NCI-H82 treated with DMSO at 0.1 percent for 48 hours (cell line): ENCODE measurements at regions not wholly inside any gene's neighbourhood (a gene's known extent, or its start where the extent isn't known, plus 50 kb on each side); places are given as distances from the start of the nearest gene placed in this dataset.
"Not testable (repeated sequence)": the region's sequence is repeated elsewhere in the genome, so short reads cannot be mapped to it uniquely, and the experiment has no call there.

ENCODE experiments used
- DNase-seq: peaks from one replicate; lab custom pipeline; 2025; ENCODE audit not compliant: unreplicated experiment; lab: John Stamatoyannopoulos, UW

DNA sequence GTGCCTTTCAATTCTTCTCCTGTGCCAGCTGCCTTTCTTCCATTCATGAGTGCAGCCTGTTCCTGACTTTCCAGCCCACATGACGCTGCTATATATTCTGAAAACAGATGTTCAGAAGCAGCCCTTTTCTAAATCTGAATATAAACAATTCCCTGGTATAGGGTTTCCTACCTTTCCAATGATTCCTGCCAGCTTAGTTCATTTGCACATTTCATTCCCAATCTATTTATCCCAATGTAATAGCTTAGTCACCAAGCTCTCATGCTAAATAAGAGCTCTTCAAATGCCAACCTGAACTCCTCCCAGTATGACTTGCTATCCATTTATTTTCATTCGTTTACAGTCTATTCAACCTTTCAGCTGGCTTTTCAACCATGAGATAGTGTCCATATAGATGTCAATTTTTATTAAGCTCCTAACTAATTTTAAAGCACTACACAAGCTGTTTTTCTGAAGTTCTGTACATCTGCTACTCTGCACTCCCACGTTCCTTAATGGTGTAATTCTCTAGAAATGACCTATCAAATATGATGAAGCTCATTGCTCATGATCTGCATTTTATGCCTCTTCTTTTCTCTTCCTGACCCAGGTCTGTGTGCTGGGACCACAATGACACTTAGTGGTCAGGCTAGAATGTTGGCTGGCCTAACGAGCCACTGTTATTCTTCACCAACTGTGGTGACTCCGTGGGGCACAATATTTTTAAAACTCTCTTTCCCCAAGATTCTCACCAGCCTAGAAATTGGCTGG, 605.0 kb upstream of the TBL1XR1 start:
- no peak for DNase-seq

DNA sequence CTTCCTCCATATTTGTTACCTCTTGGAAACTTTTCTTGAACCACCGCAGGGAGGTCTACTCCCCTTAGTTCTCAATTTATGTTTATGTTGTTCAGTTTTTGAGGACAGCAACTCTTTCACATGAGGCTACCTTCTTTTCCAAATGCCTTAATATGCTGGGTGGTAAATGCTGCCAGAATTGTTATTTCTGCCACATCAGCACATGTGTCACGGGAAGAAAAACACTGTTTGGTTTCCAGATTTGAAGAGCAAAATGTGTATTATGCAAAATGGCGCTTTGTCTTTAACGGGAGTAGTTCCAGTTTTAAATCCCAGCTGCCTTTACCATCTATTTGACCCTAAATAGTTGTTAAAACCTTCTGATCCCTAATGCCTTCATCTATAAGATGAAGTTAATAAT, 606.2 kb upstream of the TBL1XR1 start:
- DNase-seq = no peak

GRCh38 chr3:177804032-177804431, 606.8 kb upstream of the TBL1XR1 start:
- no peak for DNase-seq

- DNase-seq = no peak
Observed at GRCh38 chr3:177804646-177805045, 607.4 kb upstream of the TBL1XR1 start.

DNA sequence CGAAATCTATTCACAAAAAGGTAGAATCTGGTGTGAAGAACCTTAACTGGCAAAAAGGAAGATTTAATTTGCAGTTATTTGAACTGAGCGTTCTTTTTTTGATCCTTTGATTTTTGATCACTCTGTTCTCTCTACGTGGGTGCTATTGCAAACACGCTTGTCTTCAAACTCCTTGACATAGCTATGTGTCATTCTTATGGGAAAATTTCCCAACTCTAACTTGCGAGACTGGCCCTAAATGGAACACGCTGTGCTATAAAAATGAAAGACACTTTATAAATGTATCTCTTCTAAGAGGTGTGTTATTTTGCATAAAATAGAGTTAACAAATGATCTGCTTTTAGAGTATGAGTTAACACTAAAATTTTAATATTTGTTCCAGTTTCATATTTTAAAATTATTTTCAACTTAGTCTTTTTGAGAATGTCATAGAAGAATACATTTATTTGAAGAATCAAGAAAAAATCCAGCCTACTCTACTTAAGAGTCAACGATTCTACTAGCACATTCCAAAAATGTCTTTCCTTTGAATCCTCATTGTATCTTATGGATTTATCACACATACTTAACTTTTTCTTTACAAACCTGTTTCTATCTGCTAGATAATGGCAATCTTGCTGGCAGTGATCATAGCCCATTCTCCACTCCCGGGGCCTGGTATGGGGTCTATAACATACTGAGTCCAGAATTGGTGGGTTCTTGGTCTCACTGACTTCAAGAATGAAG, 610.0 kb upstream of the TBL1XR1 start:
- no peak for DNase-seq

DNA sequence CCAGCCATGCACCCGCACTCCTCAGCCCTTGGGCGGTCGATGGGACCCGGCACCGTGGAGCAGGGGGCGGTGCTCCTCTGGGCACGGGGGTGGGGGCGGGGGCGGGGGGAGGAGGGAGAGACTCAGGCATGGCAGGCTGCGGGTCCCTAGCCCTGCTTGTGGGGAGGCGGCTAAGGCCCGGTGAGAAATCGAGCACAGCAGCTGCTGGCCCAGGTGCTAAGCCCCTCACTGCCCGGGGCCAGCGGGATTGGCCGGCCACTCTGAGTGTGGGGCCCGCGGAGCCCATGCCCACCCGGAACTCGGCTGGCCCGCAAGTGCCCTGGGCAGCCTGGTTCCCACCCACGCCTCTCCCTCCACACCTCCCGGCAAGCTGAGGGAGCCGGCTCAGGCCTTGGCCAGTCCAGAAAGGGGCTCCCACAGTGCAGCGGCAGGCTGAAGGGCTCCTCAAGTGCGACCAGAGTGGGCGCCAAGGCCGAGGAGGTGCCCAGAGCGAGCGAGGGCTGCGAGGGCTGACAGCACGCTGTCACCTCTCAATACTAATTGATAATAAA, 611.7 kb upstream of the TBL1XR1 start:
- not testable (repeated sequence) for DNase-seq

DNA sequence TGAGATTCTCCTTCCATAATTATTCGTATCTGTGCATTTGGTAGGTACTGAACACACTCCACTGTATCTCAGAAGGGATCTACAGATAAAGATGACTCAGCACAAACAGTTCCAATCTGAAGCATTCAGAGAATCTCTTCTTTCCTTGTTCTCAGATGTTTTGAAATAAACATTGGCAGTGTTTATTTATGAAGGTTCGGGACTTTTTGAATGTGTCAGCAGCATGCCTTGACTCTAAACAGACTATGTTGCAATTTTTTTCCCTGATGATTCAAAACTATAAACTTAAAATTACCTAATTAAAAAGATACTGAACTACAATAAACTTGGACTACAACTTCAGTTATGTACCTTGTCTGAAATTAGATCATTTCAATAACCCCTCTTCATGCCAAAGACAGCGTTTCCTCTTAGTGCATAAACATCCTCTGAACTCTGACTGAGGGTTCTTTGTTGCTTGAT, 612.9 kb upstream of the TBL1XR1 start:
- no peak for DNase-seq

DNA sequence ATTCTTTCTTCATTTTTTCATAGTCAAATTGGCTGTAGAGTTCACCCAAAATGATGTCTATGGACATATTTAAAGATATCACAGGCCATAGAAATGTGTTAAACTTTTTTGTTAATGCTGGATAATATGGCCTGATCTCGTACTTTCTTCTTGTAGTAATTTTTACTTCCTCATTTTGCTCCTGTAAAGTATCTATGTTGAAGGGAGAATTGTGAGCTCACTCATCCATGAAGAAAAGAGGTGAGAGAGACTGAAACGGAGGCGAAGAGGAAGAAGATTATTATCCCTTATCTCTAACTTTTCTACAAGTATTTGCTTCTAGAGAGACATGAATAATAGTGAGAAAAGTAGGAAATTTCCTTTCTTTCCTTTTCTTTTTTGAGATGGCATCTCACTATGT, 613.8 kb upstream of the TBL1XR1 start:
- DNase-seq = no peak

- no peak for DNase-seq
Observed at GRCh38 chr3:177811835-177812234, 614.6 kb upstream of the TBL1XR1 start.

GRCh38 chr3:177812492-177812891, 615.2 kb upstream of the TBL1XR1 start:
- DNase-seq = no peak

DNA sequence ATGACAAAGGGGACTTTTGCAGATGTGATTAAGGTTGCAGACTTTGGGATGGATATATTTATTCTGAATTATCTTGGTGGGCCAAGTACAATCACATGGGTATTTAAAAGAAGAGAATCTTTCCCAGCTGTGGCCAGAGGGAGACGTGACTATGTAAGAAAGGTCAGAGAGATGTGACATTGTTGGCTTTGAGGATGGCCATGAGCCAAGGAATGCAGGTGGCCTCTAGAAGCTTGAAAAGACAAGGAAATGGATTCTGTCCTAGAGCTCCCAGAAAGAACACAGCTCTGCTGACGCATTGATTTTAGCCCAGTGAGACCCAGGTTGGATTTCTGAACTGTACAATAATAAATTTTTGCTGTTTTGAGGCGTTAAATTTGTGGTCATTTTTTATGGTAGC, 616.0 kb upstream of the TBL1XR1 start:
- no peak for DNase-seq

- DNase-seq = no peak
Observed at GRCh38 chr3:177816667-177817208, 619.5 kb upstream of the TBL1XR1 start.

DNA sequence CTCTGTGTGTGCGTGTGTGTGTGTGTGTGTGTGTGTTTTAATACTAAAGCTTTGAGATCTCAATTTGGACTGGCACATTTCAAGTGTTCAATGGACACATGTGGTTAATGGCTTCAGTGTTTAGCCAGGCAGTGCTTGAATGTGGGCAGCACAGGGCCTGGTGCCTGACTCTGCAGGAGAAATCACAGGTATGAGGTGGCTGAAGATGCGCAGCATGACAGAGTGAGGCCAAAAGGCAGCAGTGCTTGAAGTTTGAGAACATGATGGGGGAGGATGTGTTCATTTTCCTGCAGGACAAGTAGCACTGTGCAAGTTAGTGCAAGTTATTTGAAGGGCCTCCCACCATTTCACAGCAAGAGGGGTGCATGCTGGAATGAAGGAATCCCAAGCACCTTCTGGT, 620.5 kb upstream of the TBL1XR1 start:
- no peak for DNase-seq

DNA sequence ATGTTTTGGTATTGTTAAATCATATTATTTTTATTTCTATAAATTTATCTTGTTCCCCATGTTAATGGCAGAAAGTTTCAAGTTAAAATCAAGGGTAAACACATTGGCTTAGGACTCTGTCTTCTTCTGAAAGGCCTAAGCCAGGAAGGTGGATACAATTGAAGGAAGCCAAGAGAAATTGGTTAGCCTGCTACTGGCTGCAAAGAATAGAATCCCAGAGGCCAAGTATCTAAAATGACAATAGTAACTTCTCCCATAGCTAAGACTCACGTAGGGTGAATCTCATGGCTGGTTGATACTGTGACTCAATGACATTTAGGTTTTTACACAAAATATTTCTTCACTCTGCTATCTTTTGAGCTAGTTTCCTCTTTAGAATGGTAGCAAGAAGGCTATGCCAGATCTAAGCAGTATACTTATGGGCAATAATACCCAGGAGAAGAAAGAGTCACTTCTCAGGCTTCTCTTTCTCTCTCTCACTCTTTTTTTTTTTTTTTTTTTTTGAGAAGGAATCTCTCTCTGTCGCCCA, 621.5 kb upstream of the TBL1XR1 start:
- no peak for DNase-seq

DNA sequence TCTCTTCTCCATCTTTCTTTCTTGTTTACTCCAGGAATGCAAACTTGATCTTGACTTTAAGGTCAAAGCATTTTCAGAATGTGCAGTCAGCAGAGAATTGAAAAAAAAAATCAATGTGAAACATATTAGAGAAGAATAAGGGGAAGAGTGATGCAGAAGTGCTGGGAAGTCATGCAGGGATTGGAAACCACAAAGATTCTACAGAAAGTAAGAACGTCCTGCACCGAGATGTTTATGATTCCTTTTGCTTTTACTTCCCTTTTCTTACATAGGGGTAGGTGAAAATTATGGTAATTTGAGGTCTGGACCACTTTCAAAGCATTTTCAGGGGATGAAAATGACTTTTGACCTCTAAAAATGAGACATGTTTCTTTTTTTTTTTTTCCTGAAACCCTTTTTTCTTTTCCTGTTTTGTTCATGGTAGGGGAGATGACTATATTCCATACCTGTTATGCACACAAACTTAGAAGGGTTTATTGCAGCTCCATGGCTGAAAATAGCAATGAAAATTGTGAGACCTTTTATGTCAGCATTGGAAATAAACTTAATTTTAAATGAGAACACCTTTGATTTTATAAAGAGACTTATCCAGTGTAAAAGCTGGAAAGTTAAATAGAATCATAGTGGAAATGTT, 623.5 kb upstream of the TBL1XR1 start:
- DNase-seq = no peak

DNA sequence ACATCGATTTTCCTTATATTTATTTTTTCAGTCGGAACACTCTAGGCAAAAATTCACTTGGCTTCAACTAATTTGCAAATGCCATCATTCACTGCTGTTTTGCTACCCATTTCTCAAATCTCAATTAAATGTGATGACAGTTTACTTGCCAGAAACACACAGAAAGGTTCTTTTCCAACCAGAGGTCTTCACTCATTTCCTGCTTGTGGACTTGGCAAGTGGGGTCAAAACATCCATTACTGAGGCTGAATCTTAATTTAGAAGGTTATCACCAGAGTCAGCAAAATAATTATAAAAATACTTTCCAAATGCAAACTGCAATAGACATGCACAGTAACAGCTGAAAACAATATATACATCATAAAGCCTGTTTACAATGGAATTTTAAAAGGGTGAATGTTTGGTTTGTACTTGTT, 625.4 kb upstream of the TBL1XR1 start:
- no peak for DNase-seq

DNA sequence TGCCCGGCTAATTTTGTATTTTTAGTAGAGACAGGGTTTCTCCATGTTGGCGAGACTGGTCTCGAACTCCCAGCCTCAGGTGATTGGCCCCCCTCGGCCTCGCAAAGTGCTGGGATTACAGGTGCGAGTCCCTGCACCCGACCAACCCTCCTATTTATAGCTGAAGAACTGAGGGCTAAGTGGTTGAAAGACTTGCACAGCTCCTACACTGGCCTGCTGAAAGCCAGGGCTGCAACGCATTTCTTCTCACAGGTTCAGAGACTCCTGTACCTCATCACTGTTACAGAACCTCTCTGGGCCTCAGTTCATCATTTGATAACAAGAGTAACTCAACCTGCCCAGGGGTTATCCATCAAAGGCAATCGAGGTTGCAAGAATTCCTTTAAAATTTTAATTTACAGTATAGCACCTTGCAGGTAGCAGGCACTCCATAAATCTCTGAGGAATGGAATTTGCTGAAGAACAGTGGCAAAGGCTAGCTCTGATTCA, 626.5 kb upstream of the TBL1XR1 start:
- no peak for DNase-seq

DNA sequence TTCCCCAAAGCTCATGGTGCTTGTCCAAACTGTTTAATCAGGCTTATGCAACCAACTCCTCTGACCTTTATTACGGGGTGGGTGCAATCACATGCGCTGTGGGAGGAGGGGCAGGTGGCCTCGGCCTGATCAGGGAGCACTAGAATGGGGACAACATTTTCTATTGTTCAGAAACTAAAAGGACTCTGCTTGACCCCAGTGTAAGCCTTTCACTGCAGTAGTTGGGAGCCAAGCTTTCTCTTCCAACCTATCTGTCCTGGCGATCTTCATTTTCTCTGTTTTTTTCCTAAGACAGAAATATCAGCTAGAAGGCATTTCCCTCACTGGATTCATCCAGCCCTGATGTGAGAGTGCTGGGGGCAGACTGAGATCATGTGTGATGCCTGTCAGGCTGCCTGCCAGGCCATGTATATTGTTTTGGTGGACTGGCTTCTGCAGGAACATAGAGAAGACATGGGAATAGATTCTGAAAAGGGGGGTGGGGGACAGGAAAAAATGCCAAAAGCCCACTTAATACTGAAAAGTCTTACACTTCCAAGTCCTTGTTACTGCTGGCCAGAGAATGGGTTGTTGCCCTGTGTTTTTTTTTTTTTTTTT, 627.0 kb upstream of the TBL1XR1 start:
- DNase-seq = no peak

DNA sequence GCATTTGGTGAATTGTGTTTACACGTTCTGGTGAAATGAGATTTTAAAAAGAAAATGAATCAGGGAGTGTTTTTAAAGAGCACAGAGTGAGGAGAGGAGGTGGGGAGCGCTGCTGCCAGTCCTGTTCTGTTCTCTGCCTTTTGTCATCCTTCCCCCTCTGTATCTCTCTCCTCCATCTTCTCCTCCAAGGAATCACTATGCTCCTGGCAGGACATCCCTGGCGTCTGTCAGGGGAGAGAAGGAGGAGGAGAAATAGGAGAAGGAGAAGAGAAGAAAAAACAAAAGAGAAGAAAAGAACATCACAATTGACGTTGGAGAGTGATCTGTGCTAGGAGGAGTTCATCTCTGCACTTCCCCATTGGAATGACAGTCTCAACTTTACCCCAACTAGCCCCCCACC, 627.6 kb upstream of the TBL1XR1 start:
- DNase-seq = no peak

GRCh38 chr3:177826253-177826652, 629.0 kb upstream of the TBL1XR1 start:
- no peak for DNase-seq
